Esophagus muscularis mucosa (tissue), 4 donors: ENCODE measurements at regions not wholly inside any gene's neighbourhood (a gene's known extent, or its start where the extent isn't known, plus 50 kb on each side); places are given as distances from the start of the nearest gene placed in this dataset.
"Not testable (repeated sequence)": the region's sequence is repeated elsewhere in the genome, so short reads cannot be mapped to it uniquely, and the experiment has no call there.

Experiments used
- DNase-seq: peaks from one replicate; pipeline ENCODE4 v3.0.0-alpha.2; 2017; ENCODE audit errors: extremely low spot score
- H3K27ac ChIP-seq, 4 donors: fragments of 200-600 bp; sonication (generic); replicated peaks in 1 of 4; 1 replicate in 3 of 4; 2 replicates in 1 of 4; pipeline ENCODE4 v1.5.1; 2016 to 2019; ENCODE audit warnings: mild to moderate bottlenecking in 1 of 4
- H3K27me3 ChIP-seq, 4 donors: fragments of 200-600 bp; sonication (generic); one replicate each; pipeline versions ENCODE4 v1.5.1 to v1.6.0; 2016 to 2019
- H3K36me3 ChIP-seq, 4 donors: fragments of 200-600 bp; sonication (generic); one replicate each; pipeline ENCODE4 v1.5.1; 2016 to 2019
- H3K4me1 ChIP-seq, 4 donors: fragments of 200-600 bp; sonication (generic); one replicate each; pipeline ENCODE4 v1.5.1; 2016 to 2019
- H3K4me3 ChIP-seq, 4 donors: fragments of 200-600 bp; sonication (generic); 1 replicate in 2 of 4; 2 replicates in 2 of 4; pipeline ENCODE4 v1.5.1; 2016 to 2019; ENCODE audit warnings: mild to moderate bottlenecking in 4 of 4, moderate library complexity in 1 of 4
- H3K9me3 ChIP-seq, 4 donors: fragments of 200-600 bp; sonication (generic); 1 replicate in 3 of 4; 2 replicates in 1 of 4; pipeline ENCODE4 v1.5.1; 2016 to 2019
- CTCF ChIP-seq, 3 experiments: fragments of 200-600 bp in 2 of 3; fragments of 450-650 bp in 1 of 3; sonication (generic) in 2 of 3; IDR thresholded peaks; one replicate each; pipeline ENCODE4 v1.5.1; 2017 to 2019; ENCODE audit warnings: antibody characterized with exemption in 3 of 3, mild to moderate bottlenecking in 2 of 3, moderate library complexity in 1 of 3
- EP300 ChIP-seq: sonication (generic); formaldehyde crosslinking; IDR thresholded peaks from one replicate; pipeline ENCODE4 v1.6.1; 2017; ENCODE audit warnings: antibody characterized with exemption
- POLR2A ChIP-seq: fragments of 450-650 bp; IDR thresholded peaks from one replicate; pipeline ENCODE4 v1.6.1; 2017; ENCODE audit warnings: antibody characterized with exemption, moderate library complexity, mild to moderate bottlenecking, low read depth
- POLR2AphosphoS5 ChIP-seq, 2 donors: sonication (generic); formaldehyde crosslinking; IDR thresholded peaks; one replicate each; pipeline ENCODE4 v1.6.1; 2017; ENCODE audit warnings: antibody characterized with exemption in 2 of 2
- WGBS: methylation state at CpG from one replicate; pipeline ENCODE4 v1.1.5; 2018; 5-methylcytosine and 5-hydroxymethylcytosine counted together
- intact Hi-C: fragments of 100-400 bp; cut with DNase I; formaldehyde crosslinking; loops from one replicate; pipeline ENCODE4 v1.15.1; 2023

- no peak overlapping the region for H3K4me3 ChIP-seq
- 94% methylated on average over 5 of the region's 5 CpGs for WGBS
- no peaks in the 10 kb centered on the region for H3K36me3 ChIP-seq
- peaks cover 0 to 6% (median 0%) of the 10 kb centered on the region in 4 donors for H3K9me3 ChIP-seq
- H3K27me3 ChIP-seq, result peaks cover 0 to 7% (median 0%) of the 10 kb centered on the region in 4 donors
- no peak overlapping the region for H3K27ac ChIP-seq
- TF ChIP-seq POLR2A, result no peak
- TF ChIP-seq CTCF (IDR thresholded peaks at IDR 0.05), result no peak
- no peak for TF ChIP-seq EP300
- TF ChIP-seq POLR2AphosphoS5 (IDR thresholded peaks at IDR 0.05), result no peak
- H3K4me1 ChIP-seq, result peaks cover 5 to 25% (median 19%) of the 10 kb centered on the region in 4 donors
- DNase-seq, result no peak
- intact Hi-C loops, result no loop called here
These were observed 74.2 kb upstream of the ZNF469 start for GRCh38 chr16:88308441-88309173.

GRCh38 chr16:88309174-88309907, 73.4 kb upstream of the ZNF469 start:
- H3K36me3 ChIP-seq, result no peaks in the 10 kb centered on the region
- no peak overlapping the region for H3K4me3 ChIP-seq
- peaks cover 5 to 18% (median 11%) of the 10 kb centered on the region in 4 donors for H3K4me1 ChIP-seq
- intact Hi-C loops, result no loop called here
- DNase-seq, result no peak
- no peak overlapping the region for H3K27ac ChIP-seq
- no peak for TF ChIP-seq CTCF (IDR thresholded peaks at IDR 0.05)
- TF ChIP-seq EP300, result no peak
- TF ChIP-seq POLR2AphosphoS5 (IDR thresholded peaks at IDR 0.05), result no peak
- no peak for TF ChIP-seq POLR2A
- H3K9me3 ChIP-seq, result peaks cover 0 to 6% (median 0%) of the 10 kb centered on the region in 4 donors
- peaks cover 0 to 7% (median 0%) of the 10 kb centered on the region in 4 donors for H3K27me3 ChIP-seq
- WGBS, result 98% methylated on average over 6 of the region's 17 CpGs

- Histone ChIP-seq H3K4me3 (no peak overlapping the region), H3K36me3 (no peaks in the 10 kb centered on the region), H3K27me3 (peaks cover 0 to 7% (median 0%) of the 10 kb centered on the region in 4 donors), H3K27ac (no peak overlapping the region), H3K9me3 (peaks cover 0 to 6% (median 0%) of the 10 kb centered on the region in 4 donors), H3K4me1 (peaks cover 1 to 12% (median 6%) of the 10 kb centered on the region in 4 donors)
- DNase-seq, result no peak
- WGBS, result 52% methylated on average over 3 of the region's 3 CpGs
- TF ChIP-seq POLR2AphosphoS5 (IDR thresholded peaks at IDR 0.05) (no peak), POLR2A (no peak)
- intact Hi-C loops, result no loop called here
These were observed 72.9 kb upstream of the ZNF469 start for GRCh38 chr16:88309908-88310265.

GRCh38 chr16:88310796-88311605, 71.8 kb upstream of the ZNF469 start:
- H3K9me3 ChIP-seq, result peaks cover 0 to 6% (median 0%) of the 10 kb centered on the region in 4 donors
- no peak overlapping the region for H3K27ac ChIP-seq
- intact Hi-C loops, result no loop called here
- DNase-seq, result no peak
- no peak overlapping the region for H3K4me3 ChIP-seq
- H3K36me3 ChIP-seq, result no peaks in the 10 kb centered on the region
- WGBS, result 87% methylated on average over 14 of the region's 14 CpGs
- peaks cover 0 to 7% (median 0%) of the 10 kb centered on the region in 4 donors for H3K27me3 ChIP-seq
- TF ChIP-seq POLR2AphosphoS5 (IDR thresholded peaks at IDR 0.05) (no peak), POLR2A (no peak), EP300 (no peak), CTCF (IDR thresholded peaks at IDR 0.05) (no peak)
- H3K4me1 ChIP-seq, result peaks cover 0 to 13% (median 5%) of the 10 kb centered on the region in 4 donors

GRCh38 chr16:88311860-88312259, 70.9 kb upstream of the ZNF469 start:
- intact Hi-C loops, H3K9me3 ChIP-seq, DNase-seq, H3K27me3 ChIP-seq, H3K36me3 ChIP-seq, H3K4me3 ChIP-seq, H3K27ac ChIP-seq: not testable (repeated sequence)
- H3K4me1 ChIP-seq, result peaks cover 0 to 14% (median 6%) of the 10 kb centered on the region in 4 donors
